Mesenchymal stem cell (in vitro differentiated cells and primary cell): ENCODE measurements at regions not wholly inside any gene's neighbourhood (a gene's known extent, or its start where the extent isn't known, plus 50 kb on each side); places are given as distances from the start of the nearest gene placed in this dataset.
A peak's percentile ranks its signal among the peaks of the same experiment; 100 is the strongest.

Experiments
- DNase-seq: peaks from one replicate; pipeline ENCODE4 v3.0.0-alpha.2; 2013
- H2AFZ ChIP-seq: one replicate; pipeline ENCODE4 v1.6.1; 2013; ENCODE audit warnings: low read depth, mild to moderate bottlenecking, control low read depth, inconsistent platforms, low read length, moderate library complexity
- H2AK5ac ChIP-seq: 2 replicates; pipeline ENCODE4 v1.6.1; 2013; ENCODE audit warnings: low read length, moderate library complexity, mild to moderate bottlenecking, inconsistent platforms; ENCODE audit not compliant: severe bottlenecking
- H2BK120ac ChIP-seq: one replicate; pipeline ENCODE4 v1.6.1; 2013; ENCODE audit warnings: low read depth, mild to moderate bottlenecking, inconsistent platforms, low read length, moderate library complexity
- H2BK12ac ChIP-seq, 2 experiments: one replicate each; pipeline ENCODE4 v1.6.1; 2013; ENCODE audit warnings: inconsistent platforms in 2 of 2, low read length in 2 of 2, mild to moderate bottlenecking in 2 of 2, moderate library complexity in 2 of 2, control low read depth in 1 of 2
- H2BK15ac ChIP-seq: one replicate; pipeline ENCODE4 v1.6.1; 2013; ENCODE audit warnings: mild to moderate bottlenecking, low read depth, inconsistent platforms; ENCODE audit not compliant: poor library complexity, severe bottlenecking
- H2BK5ac ChIP-seq: 2 replicates; pipeline ENCODE4 v1.6.1; 2013; ENCODE audit warnings: low read depth, mild to moderate bottlenecking, low read length, control low read depth, inconsistent platforms; ENCODE audit not compliant: poor library complexity, severe bottlenecking
- H3K14ac ChIP-seq, 2 experiments: one replicate each; pipeline ENCODE4 v1.6.1; 2013; ENCODE audit warnings: inconsistent platforms in 2 of 2, low read length in 2 of 2, control low read depth in 1 of 2, mild to moderate bottlenecking in 1 of 2, moderate library complexity in 1 of 2
- H3K18ac ChIP-seq, 2 experiments: one replicate each; pipeline ENCODE4 v1.6.1; 2013; ENCODE audit warnings: inconsistent platforms in 2 of 2, low read length in 2 of 2, control low read depth in 1 of 2, low read depth in 1 of 2, mild to moderate bottlenecking in 1 of 2
- H3K23ac ChIP-seq, 2 experiments: one replicate each; pipeline ENCODE4 v1.6.1; 2013; ENCODE audit warnings: inconsistent platforms in 2 of 2, low read length in 2 of 2, mild to moderate bottlenecking in 2 of 2, moderate library complexity in 2 of 2, control low read depth in 1 of 2
- H3K27ac ChIP-seq: 2 replicates; pipeline ENCODE4 v1.5.1; 2013; ENCODE audit warnings: mild to moderate bottlenecking, moderate library complexity, low read length, control low read depth, inconsistent platforms; ENCODE audit not compliant: poor library complexity, severe bottlenecking
- H3K27me3 ChIP-seq, 2 experiments: 2 replicates each; pipeline versions ENCODE4 v1.6.1 to v1.7.0; 2013; ENCODE audit warnings: low read length in 2 of 2, mild to moderate bottlenecking in 2 of 2, moderate library complexity in 2 of 2, control low read depth in 1 of 2, inconsistent platforms in 1 of 2; ENCODE audit not compliant: control insufficient read depth in 1 of 2, insufficient read depth in 1 of 2
- H3K36me3 ChIP-seq, 2 experiments: 2 replicates each; pipeline versions ENCODE4 v1.6.1 to v1.7.0; 2013; ENCODE audit warnings: low read length in 2 of 2, control low read depth in 1 of 2, inconsistent platforms in 1 of 2, low read depth in 1 of 2, mild to moderate bottlenecking in 1 of 2; ENCODE audit not compliant: insufficient read depth in 2 of 2, control insufficient read depth in 1 of 2
- H3K4ac ChIP-seq, 2 experiments: one replicate each; pipeline ENCODE4 v1.6.1; 2013; ENCODE audit warnings: inconsistent platforms in 2 of 2, low read length in 2 of 2, mild to moderate bottlenecking in 2 of 2, moderate library complexity in 2 of 2, control low read depth in 1 of 2, low read depth in 1 of 2
- H3K4me1 ChIP-seq: 2 replicates; pipeline ENCODE4 v1.6.1; 2013; ENCODE audit warnings: low read depth, low read length, control low read depth; ENCODE audit not compliant: control insufficient read depth, insufficient read depth
- H3K4me2 ChIP-seq: 2 replicates; pipeline ENCODE4 v1.6.1; 2013; ENCODE audit warnings: low read length, mild to moderate bottlenecking, inconsistent platforms; ENCODE audit not compliant: poor library complexity, severe bottlenecking
- H3K4me3 ChIP-seq, 2 experiments: 2 replicates each; pipeline versions ENCODE4 v1.5.1 to v1.7.0; 2013; ENCODE audit warnings: low read length in 2 of 2, mild to moderate bottlenecking in 2 of 2, control low read depth in 1 of 2, low read depth in 1 of 2; ENCODE audit not compliant: insufficient read depth in 1 of 2
- H3K79me1 ChIP-seq: replicated peaks from 2 replicates; pipeline ENCODE4 v1.6.1; 2013; ENCODE audit warnings: mild to moderate bottlenecking, control low read depth, low read length, inconsistent platforms; ENCODE audit not compliant: poor library complexity, severe bottlenecking
- H3K9ac ChIP-seq: 2 replicates; pipeline ENCODE4 v1.7.0; 2013; ENCODE audit warnings: mild to moderate bottlenecking, low read length, moderate library complexity
- H3K9me3 ChIP-seq: 2 replicates; pipeline ENCODE4 v1.7.0; 2013; ENCODE audit warnings: mild to moderate bottlenecking, low read length; ENCODE audit not compliant: control insufficient read depth
- H4K8ac ChIP-seq: one replicate; pipeline ENCODE4 v1.6.1; 2013; ENCODE audit warnings: inconsistent platforms, mild to moderate bottlenecking, low read length, moderate library complexity
- H4K91ac ChIP-seq: one replicate; pipeline ENCODE4 v1.6.1; 2013; ENCODE audit warnings: mild to moderate bottlenecking, low read length, inconsistent platforms
- WGBS: methylation state at CpG from one replicate; pipeline ENCODE4 v1.1.7; 2013; ENCODE audit warnings: mixed read lengths; 5-methylcytosine and 5-hydroxymethylcytosine counted together

GRCh38 chr2:24424387-24424786, 64.1 kb upstream of the ITSN2 start:
- Histone ChIP-seq H2BK120ac (no peak overlapping the region), H2BK15ac (no peak overlapping the region), H3K9ac (no peak overlapping the region), H3K27me3 (no peaks in the 10 kb centered on the region), H3K9me3 (peaks cover 10% of the 10 kb centered on the region), H3K4ac (no peak overlapping the region), H3K14ac (no peak overlapping the region), H3K4me1 (no peaks in the 10 kb centered on the region), H3K4me2 (no peak overlapping the region), H4K91ac (no peak overlapping the region), H3K79me1 (no peaks in the 10 kb centered on the region), H4K8ac (no peak overlapping the region), H3K23ac (no peak overlapping the region), H3K36me3 (no peaks in the 10 kb centered on the region), H2AK5ac (no peak overlapping the region), H2AFZ (no peak overlapping the region), H2BK12ac (no peak overlapping the region), H3K18ac (no peak overlapping the region), H3K27ac (no peak overlapping the region), H3K4me3 (no peak overlapping the region), H2BK5ac (no peak overlapping the region)
- 73% methylated on average over 3 of the region's 3 CpGs for WGBS
- no peak for DNase-seq

- Histone ChIP-seq H3K4ac (no peak overlapping the region), H2BK5ac (no peak overlapping the region), H2BK120ac (no peak overlapping the region), H3K4me3 (no peak overlapping the region), H3K27ac (no peak overlapping the region), H3K9me3 (peaks cover 10% of the 10 kb centered on the region), H3K18ac (no peak overlapping the region), H4K8ac (no peak overlapping the region), H2BK15ac (no peak overlapping the region), H2AK5ac (no peak overlapping the region), H3K23ac (no peak overlapping the region), H3K27me3 (no peaks in the 10 kb centered on the region), H3K79me1 (no peaks in the 10 kb centered on the region), H3K36me3 (no peaks in the 10 kb centered on the region), H3K14ac (no peak overlapping the region), H2AFZ (no peak overlapping the region), H2BK12ac (no peak overlapping the region), H3K9ac (no peak overlapping the region), H3K4me2 (no peak overlapping the region), H4K91ac (no peak overlapping the region), H3K4me1 (no peaks in the 10 kb centered on the region)
- DNase-seq = no peak
- WGBS = 90% methylated on average over 3 of the region's 3 CpGs
Measured at GRCh38 chr2:24423095-24423494, 62.8 kb upstream of the ITSN2 start.

- Histone ChIP-seq H3K9me3 (peaks cover 10% of the 10 kb centered on the region), H3K18ac (no peak overlapping the region), H3K23ac (no peak overlapping the region), H3K4me2 (no peak overlapping the region), H3K4me3 (no peak overlapping the region), H2AFZ (no peak overlapping the region), H4K91ac (no peak overlapping the region), H3K27ac (no peak overlapping the region), H2BK12ac (no peak overlapping the region), H3K9ac (no peak overlapping the region), H2BK5ac (no peak overlapping the region), H3K36me3 (no peaks in the 10 kb centered on the region), H3K79me1 (no peaks in the 10 kb centered on the region), H3K14ac (no peak overlapping the region), H2AK5ac (no peak overlapping the region), H2BK15ac (no peak overlapping the region), H2BK120ac (no peak overlapping the region), H4K8ac (no peak overlapping the region), H3K4me1 (no peaks in the 10 kb centered on the region), H3K4ac (no peak overlapping the region), H3K27me3 (no peaks in the 10 kb centered on the region)
- 26% methylated on average over 4 of the region's 4 CpGs for WGBS
- peak; percentile 60 for DNase-seq
Measured at GRCh38 chr2:24421668-24422067, 61.3 kb upstream of the ITSN2 start.

GRCh38 chr2:24420373-24420772, 60.0 kb upstream of the ITSN2 start:
- no peak overlapping the region for H2AK5ac ChIP-seq
- peaks cover 10% of the 10 kb centered on the region for H3K9me3 ChIP-seq
- no peak overlapping the region for H2BK120ac ChIP-seq
- no peak overlapping the region for H4K91ac ChIP-seq
- H3K27ac ChIP-seq = no peak overlapping the region
- no peak overlapping the region for H2BK12ac ChIP-seq
- H4K8ac ChIP-seq = no peak overlapping the region
- no peak overlapping the region for H3K14ac ChIP-seq
- H3K23ac ChIP-seq = no peak overlapping the region
- 100% methylated on average over 1 of the region's 1 CpG for WGBS
- H2BK5ac ChIP-seq = no peak overlapping the region
- DNase-seq = no peak
- no peak overlapping the region for H3K4me2 ChIP-seq
- H3K4me3 ChIP-seq = no peak overlapping the region
- H3K79me1 ChIP-seq = no peaks in the 10 kb centered on the region
- H3K27me3 ChIP-seq = no peaks in the 10 kb centered on the region
- no peaks in the 10 kb centered on the region for H3K36me3 ChIP-seq
- no peak overlapping the region for H3K18ac ChIP-seq
- H2BK15ac ChIP-seq = no peak overlapping the region
- no peak overlapping the region for H3K9ac ChIP-seq
- H2AFZ ChIP-seq = no peak overlapping the region
- H3K4me1 ChIP-seq = no peaks in the 10 kb centered on the region
- no peak overlapping the region for H3K4ac ChIP-seq
